OCI-LY7 (cell line): ENCODE measurements at regions not wholly inside any gene's neighbourhood (a gene's known extent, or its start where the extent isn't known, plus 50 kb on each side); places are given as distances from the start of the nearest gene placed in this dataset.

Experiments
- CTCF ChIP-seq: fragments of 200-600 bp; sonication (generic); conservative IDR thresholded peaks from 2 replicates; pipeline ENCODE4 v1.5.1; 2014; ENCODE audit warnings: mild to moderate bottlenecking, antibody characterized with exemption, low read length, moderate library complexity, mixed read lengths
- EZH2phosphoT487 ChIP-seq: fragments of 200-600 bp; sonication (generic); IDR thresholded peaks from 2 replicates; pipeline ENCODE4 v1.6.1; 2018; ENCODE audit warnings: low read depth, borderline replicate concordance, mild to moderate bottlenecking, mixed run types, antibody characterized with exemption, low read length, moderate library complexity, mixed read lengths

- TF ChIP-seq CTCF: no peak
- no peak for TF ChIP-seq EZH2phosphoT487
These were observed 177.3 kb upstream of the NCAM1 start for GRCh38 chr11:112783945-112784322.
